ENCODE measurements at regions not wholly inside any gene's neighbourhood (a gene's known extent, or its start where the extent isn't known, plus 50 kb on each side); places are given as distances from the start of the nearest gene placed in this dataset.

DNA sequence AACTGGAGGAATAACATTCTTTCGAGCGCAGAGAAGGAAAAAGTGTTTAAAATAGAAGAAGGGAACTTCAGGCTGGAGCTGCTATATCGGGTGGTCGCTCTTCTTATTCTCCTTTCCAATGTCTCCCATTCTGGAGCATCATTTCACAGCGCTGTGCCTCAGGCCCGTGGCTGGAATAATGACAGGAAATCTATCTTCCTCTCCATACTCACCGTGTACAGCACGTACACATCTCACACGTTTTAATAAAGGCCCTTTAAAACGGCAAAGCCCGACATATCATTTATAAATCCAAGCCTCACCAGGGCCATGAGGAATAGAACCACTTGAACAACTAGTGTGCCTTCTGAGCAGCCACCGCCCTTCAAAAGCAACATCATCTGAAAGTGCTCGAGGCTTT, 264.4 kb downstream of the TEX29 start:
- TF ChIP-seq CTCF (IDR thresholded peaks at IDR 0.05) (no peak), YY1 (IDR thresholded peaks at IDR 0.05; ENCODE audit: low read depth) (no peak), SMC3 (IDR thresholded peaks at IDR 0.05; ENCODE audit: low read depth, low read length) (no peak), FOXM1 (IDR thresholded peaks at IDR 0.05; ENCODE audit: low read depth) (no peak), PBX3 (IDR thresholded peaks at IDR 0.05) (no peak), FOSL2 (IDR thresholded peaks at IDR 0.05; ENCODE audit: borderline replicate concordance, low read depth) (no peak), TEAD4 (IDR thresholded peaks at IDR 0.05; ENCODE audit: borderline replicate concordance, insufficient read depth) (no peak), GATA2 (CRISPR knock-in tag; IDR thresholded peaks at IDR 0.05) (no peak)

Measured in SK-N-SH (cell line).